WERI-Rb-1 (cell line): ENCODE measurements at regions not wholly inside any gene's neighbourhood (a gene's known extent, or its start where the extent isn't known, plus 50 kb on each side); places are given as distances from the start of the nearest gene placed in this dataset.

Experiments used
- DNase-seq: peaks from one replicate; pipeline ENCODE4 v3.0.0-alpha.2; 2020
- H3K27ac ChIP-seq: fragments of 250-450 bp; sonication (Bioruptor Pico); 2 replicates; pipeline ENCODE4 v1.5.1; 2020; ENCODE audit warnings: mild to moderate bottlenecking, moderate library complexity
- H3K27me3 ChIP-seq: fragments of 250-450 bp; sonication (Bioruptor Pico); 2 replicates; pipeline ENCODE4 v1.5.1; 2021; ENCODE audit warnings: mild to moderate bottlenecking, low read depth, moderate library complexity; ENCODE audit not compliant: insufficient read depth, severe bottlenecking
- H3K36me3 ChIP-seq: fragments of 250-450 bp; sonication (Bioruptor Pico); 2 replicates; pipeline ENCODE4 v1.5.1; 2020; ENCODE audit warnings: mild to moderate bottlenecking, moderate library complexity
- H3K4me3 ChIP-seq: 2 replicates; pipeline ENCODE4 v1.5.1; 2011; ENCODE audit warnings: low read depth, mild to moderate bottlenecking, control low read depth, low read length
- H3K9me3 ChIP-seq: fragments of 250-450 bp; sonication (Bioruptor Pico); 2 replicates; pipeline ENCODE4 v1.5.1; 2021; ENCODE audit warnings: mild to moderate bottlenecking, moderate library complexity; ENCODE audit not compliant: severe bottlenecking
- TF ChIP-seq, protein P1 (sequence below): IDR thresholded peaks from 2 replicates; pipeline ENCODE4 v1.5.1; 2011; ENCODE audit warnings: low read depth, mild to moderate bottlenecking, control low read depth, inconsistent platforms, low read length

DNA sequence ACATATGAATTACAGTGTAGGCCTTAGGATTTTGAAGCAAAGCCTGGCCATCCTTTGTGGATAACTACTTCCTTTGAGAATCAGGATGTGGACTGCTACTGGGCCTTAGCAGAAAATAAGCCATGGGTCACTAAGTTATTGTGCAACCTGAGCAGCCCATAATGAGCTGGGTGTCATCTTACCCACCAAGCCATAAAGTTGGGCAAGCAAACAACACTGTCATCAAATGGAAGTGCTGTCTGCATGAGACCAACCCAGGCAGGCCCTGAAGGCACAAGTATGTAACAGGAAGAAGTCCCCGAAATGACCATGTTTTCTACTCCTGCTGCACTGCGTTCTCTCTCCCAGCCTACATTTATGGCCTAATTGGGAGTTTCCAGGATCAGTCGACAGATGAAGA, 205.6 kb upstream of the GGTLC1 start:
- H3K27ac ChIP-seq, result no peak overlapping the region
- DNase-seq, result no peak
- TF ChIP-seq, protein P1, sequence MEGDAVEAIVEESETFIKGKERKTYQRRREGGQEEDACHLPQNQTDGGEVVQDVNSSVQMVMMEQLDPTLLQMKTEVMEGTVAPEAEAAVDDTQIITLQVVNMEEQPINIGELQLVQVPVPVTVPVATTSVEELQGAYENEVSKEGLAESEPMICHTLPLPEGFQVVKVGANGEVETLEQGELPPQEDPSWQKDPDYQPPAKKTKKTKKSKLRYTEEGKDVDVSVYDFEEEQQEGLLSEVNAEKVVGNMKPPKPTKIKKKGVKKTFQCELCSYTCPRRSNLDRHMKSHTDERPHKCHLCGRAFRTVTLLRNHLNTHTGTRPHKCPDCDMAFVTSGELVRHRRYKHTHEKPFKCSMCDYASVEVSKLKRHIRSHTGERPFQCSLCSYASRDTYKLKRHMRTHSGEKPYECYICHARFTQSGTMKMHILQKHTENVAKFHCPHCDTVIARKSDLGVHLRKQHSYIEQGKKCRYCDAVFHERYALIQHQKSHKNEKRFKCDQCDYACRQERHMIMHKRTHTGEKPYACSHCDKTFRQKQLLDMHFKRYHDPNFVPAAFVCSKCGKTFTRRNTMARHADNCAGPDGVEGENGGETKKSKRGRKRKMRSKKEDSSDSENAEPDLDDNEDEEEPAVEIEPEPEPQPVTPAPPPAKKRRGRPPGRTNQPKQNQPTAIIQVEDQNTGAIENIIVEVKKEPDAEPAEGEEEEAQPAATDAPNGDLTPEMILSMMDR, result no peak

DNA sequence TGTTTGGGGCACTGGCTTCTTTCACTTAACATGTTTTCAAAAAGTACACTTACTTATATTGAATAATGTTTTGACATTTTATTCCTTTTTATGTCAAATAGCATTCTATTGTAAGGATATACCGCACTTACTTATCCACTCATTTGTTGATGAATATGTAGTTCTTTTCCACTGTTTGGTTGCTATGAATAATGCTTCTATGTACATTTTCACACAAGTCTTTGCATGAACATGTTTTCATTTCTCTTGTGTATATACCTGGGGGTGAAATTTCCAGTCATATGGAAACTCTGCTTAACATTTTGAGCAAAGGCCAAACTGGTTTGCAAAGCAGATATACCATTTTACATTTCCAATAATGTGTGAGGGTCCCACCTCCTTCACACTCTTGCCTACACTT, 202.3 kb upstream of the GGTLC1 start:
- TF ChIP-seq, protein P1, result no peak
- DNase-seq, result no peak

More for the DNA sequence above, 205.6 kb upstream of the GGTLC1 start:
- H3K9me3 ChIP-seq, result no peaks in the 10 kb centered on the region
- no peaks in the 10 kb centered on the region for H3K36me3 ChIP-seq
- H3K4me3 ChIP-seq, result no peak overlapping the region
- no peaks in the 10 kb centered on the region for H3K27me3 ChIP-seq

DNA sequence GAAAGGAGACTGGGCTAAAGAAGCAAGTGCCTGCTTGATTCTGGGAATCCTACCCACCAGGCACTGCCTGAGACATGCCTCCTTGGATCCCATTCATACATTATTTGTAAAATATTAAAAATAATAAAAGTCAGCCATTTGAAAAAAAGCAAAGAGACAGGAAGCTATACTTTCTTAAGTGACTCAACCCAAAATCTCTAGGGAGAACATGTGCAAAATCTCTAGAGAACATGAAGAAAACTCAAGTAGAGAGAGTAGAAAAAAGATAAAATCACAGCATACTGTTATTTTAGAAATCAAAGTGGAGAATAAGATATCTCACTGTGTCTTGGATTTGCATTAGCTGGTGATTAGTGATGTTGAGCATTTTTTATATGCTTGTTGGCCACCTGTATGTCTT, 197.2 kb upstream of the GGTLC1 start:
- Histone ChIP-seq H3K27me3 (no peaks in the 10 kb centered on the region), H3K4me3 (no peak overlapping the region), H3K9me3 (no peaks in the 10 kb centered on the region), H3K27ac (no peak overlapping the region), H3K36me3 (no peaks in the 10 kb centered on the region)
- TF ChIP-seq, protein P1, result no peak
- no peak for DNase-seq

More for the DNA sequence above, 202.3 kb upstream of the GGTLC1 start:
- no peaks in the 10 kb centered on the region for H3K9me3 ChIP-seq
- H3K4me3 ChIP-seq, result no peak overlapping the region
- H3K27me3 ChIP-seq, result no peaks in the 10 kb centered on the region
- no peaks in the 10 kb centered on the region for H3K36me3 ChIP-seq
- no peak overlapping the region for H3K27ac ChIP-seq

DNA sequence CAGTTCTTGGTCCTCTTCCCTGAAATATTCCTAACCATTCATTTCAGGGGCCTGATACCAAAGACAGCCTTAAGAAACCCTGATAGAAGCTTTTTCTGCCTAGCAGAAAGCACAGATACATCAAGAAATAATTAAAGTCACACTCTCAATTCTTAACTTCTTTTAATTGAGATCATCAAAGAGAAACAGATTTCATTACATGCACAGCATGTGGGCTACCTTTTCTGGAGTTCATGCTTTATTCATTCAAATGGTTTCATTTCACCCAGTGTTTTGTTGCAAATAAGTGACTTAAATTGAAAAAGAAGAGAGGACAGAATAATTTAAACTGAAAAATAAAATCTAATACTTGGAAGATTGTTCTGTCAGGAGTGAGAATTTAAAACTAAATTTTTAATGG, 192.6 kb upstream of the GGTLC1 start:
- TF ChIP-seq, protein P1, result no peak
- H3K27me3 ChIP-seq, result no peaks in the 10 kb centered on the region
- H3K36me3 ChIP-seq, result no peaks in the 10 kb centered on the region
- H3K27ac ChIP-seq, result no peak overlapping the region
- H3K9me3 ChIP-seq, result no peaks in the 10 kb centered on the region
- no peak overlapping the region for H3K4me3 ChIP-seq
- no peak for DNase-seq

DNA sequence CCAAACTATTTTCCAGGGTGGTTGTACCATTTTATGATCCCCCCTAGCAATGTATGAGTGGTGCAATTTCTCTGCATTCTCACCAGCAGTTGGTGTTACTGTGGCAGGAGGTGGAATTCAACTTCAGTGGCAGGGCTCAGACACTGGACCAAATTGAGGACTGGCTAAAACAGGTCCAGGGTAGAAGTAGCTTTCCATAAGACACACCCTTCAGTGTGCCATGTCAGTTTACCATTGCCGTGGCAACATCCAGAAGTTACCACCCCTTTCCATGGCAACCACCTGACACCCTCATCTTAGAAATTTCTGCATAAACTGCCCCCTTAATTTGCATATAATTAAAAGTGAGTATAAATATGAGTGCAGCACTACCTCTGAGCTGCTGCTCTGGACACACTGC, 180.7 kb upstream of the GGTLC1 start:
- Histone ChIP-seq H3K27me3 (no peaks in the 10 kb centered on the region), H3K36me3 (no peaks in the 10 kb centered on the region), H3K9me3 (no peaks in the 10 kb centered on the region), H3K27ac (no peak overlapping the region), H3K4me3 (no peak overlapping the region)
- no peak for DNase-seq
- TF ChIP-seq, protein P1, result no peak

DNA sequence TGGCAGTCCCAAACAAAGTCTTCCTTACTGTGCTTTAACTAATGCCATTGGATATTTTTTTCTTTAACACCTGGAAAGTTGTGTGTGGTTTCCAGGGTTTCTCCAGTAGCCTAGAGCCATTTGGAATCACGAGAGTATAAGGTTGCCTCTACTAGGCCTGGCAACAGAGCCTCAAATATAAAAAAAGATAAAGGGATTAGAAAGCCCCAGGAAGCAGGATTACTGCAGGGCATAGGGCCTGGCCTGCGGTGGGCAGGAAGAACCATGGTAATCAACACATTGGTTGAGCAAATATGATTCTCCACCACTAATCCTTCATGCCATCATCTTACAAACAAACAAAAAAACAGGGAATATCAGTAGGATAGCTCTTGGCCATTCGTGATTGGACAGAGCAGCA, 177.8 kb upstream of the GGTLC1 start:
- H3K36me3 ChIP-seq, result no peaks in the 10 kb centered on the region
- no peak for DNase-seq
- no peaks in the 10 kb centered on the region for H3K9me3 ChIP-seq
- H3K27ac ChIP-seq, result no peak overlapping the region
- H3K4me3 ChIP-seq, result no peak overlapping the region
- TF ChIP-seq, protein P1, result no peak
- H3K27me3 ChIP-seq, result no peaks in the 10 kb centered on the region
